ENCODE measurements at regions not wholly inside any gene's neighbourhood (a gene's known extent, or its start where the extent isn't known, plus 50 kb on each side); places are given as distances from the start of the nearest gene placed in this dataset.
A peak's percentile ranks its signal among the peaks of the same experiment; 100 is the strongest.
"Not testable (repeated sequence)": the region's sequence is repeated elsewhere in the genome, so short reads cannot be mapped to it uniquely, and the experiment has no call there.

- no peak for DNase-seq (ENCODE audit: low spot score)
- no peak overlapping the region for H3K27ac ChIP-seq
- TF ChIP-seq CTCF (IDR thresholded peaks at IDR 0.05) = no peak
- H3K4me3 ChIP-seq = no peak overlapping the region
Measured at GRCh38 chr18:45342166-45342565, 273.1 kb upstream of the SLC14A2 start.

DNA sequence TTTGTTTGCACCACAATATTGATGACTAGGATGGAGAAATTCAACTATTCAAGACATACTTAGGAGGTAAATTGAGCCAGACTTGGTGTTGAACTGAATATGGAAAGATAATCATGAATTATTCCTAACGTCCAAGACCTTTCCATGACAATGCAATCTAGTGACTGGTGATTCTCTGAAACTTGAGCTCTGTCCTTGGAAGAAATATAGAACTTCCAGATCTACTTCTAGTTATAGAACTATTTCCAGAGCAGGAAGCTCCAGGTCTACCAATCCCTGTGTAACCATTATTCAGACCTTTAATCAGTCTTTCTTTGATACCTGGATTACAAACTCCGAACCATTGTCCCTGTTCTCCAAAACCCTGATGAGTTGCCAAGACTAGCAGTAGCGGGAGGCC lies 272.6 kb upstream of the SLC14A2 start:
- Histone ChIP-seq H3K4me3 (no peak overlapping the region), H3K27ac (no peak overlapping the region)
- DNase-seq (ENCODE audit: low spot score) = no peak
- TF ChIP-seq CTCF (IDR thresholded peaks at IDR 0.05) = no peak

DNA sequence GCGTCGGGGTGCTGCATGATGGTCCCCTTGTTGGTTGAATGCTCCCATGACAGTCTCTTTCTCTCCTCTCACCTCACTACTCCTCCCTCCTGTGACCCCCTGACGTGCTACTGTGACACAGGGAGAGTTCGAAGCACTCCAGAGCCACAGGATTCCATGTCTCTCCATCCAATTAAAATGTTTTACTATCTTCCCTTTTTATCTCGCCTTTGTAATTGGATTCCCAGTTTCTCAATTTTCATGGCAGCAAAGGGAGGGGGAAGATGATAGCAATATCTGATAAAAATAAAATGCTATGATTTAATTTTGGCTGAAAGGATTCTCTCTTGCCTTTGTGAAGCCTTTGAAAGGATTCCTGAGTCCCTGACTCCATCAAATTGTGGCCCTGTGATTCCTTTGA lies 271.9 kb upstream of the SLC14A2 start:
- H3K4me3 ChIP-seq = no peak overlapping the region
- no peak for DNase-seq (ENCODE audit: low spot score)
- TF ChIP-seq CTCF (IDR thresholded peaks at IDR 0.05) = no peak

DNA sequence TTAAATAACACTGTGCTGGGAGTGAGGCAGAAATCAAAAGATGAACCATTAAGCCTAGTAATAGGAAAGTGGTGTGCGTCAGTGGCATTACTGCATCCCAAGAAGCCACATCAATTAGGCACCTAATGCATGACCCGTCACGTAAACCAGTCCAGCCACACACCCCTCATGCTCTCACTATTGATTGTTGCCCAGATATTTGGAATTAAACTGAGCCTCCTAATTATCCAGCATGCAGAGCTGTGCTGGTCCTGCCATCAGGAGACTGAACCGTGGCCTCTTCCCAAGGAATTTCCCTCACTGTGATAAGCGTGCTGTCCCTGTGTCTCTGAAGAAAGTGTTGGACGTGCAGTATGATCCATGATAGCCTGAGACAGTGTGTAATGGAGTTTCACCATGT lies 270.6 kb upstream of the SLC14A2 start:
- H3K4me3 ChIP-seq; DNase-seq (ENCODE audit: low spot score); H3K27ac ChIP-seq: not testable (repeated sequence)

More for the DNA sequence above, 271.9 kb upstream of the SLC14A2 start:
- H3K27ac ChIP-seq = no peak overlapping the region

- H3K4me3 ChIP-seq = no peak overlapping the region
- DNase-seq (ENCODE audit: low spot score) = no peak
- no peak for TF ChIP-seq CTCF (IDR thresholded peaks at IDR 0.05)
- peak overlapping the region in 1 of 2 donors; percentile 35 for H3K27ac ChIP-seq
Measured at GRCh38 chr18:45349019-45349418, 266.3 kb upstream of the SLC14A2 start.

GRCh38 chr18:45349467-45349866 lies 265.8 kb upstream of the SLC14A2 start:
- H3K4me3 ChIP-seq = no peak overlapping the region
- TF ChIP-seq CTCF (IDR thresholded peaks at IDR 0.05) = no peak
- DNase-seq (ENCODE audit: low spot score) = no peak

DNA sequence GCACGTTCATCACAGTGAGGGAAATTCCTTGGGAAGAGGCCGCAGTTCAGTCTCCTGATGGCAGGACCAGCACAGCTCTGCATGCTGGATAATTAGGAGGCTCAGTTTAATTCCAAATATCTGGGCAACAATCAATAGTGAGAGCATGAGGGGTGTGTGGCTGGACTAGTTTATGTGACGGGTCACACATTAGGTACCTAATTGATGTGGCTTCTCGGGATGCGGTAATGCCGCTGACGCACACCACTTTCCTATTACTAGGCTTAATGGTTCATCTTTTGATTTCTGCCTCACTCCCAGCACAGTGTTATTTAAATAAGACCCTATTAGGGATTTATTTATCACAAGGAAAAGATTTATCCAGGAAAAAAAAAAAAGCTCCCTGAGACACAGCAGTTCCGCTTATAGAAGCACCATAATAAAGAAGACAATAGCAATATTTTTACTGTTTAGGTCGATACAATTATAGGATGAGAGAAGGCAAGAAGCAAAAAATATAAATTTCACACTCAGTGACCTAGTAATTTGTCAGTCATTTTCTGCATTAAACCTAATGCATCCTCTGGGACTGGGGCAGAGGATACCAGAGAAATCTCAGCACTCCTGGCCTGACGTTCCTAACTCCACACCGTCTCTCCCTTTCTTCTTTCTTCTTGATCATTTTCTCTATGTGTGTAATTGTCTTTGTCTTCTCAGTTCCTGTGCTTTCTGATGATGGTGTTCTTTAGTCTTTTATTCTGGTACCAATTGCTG lies 264.7 kb upstream of the SLC14A2 start:
- Histone ChIP-seq H3K4me3 (no peak overlapping the region), H3K27ac (no peak overlapping the region)
- TF ChIP-seq CTCF (IDR thresholded peaks at IDR 0.05) = no peak
- DNase-seq (ENCODE audit: low spot score) = no peak

More at GRCh38 chr18:45349467-45349866, 265.8 kb upstream of the SLC14A2 start:
- H3K27ac ChIP-seq = no peak overlapping the region
